GM19467 (cell line): ENCODE measurements at regions not wholly inside any gene's neighbourhood (a gene's known extent, or its start where the extent isn't known, plus 50 kb on each side); places are given as distances from the start of the nearest gene placed in this dataset.
A peak's percentile ranks its signal among the peaks of the same experiment; 100 is the strongest.

Experiments used
- ATAC-seq: cut with Tn5 transposase; IDR thresholded peaks from one replicate; pipeline ENCODE4 v1.9.1; 2021; ENCODE audit warnings: mild to moderate bottlenecking, moderate library complexity; ENCODE audit not compliant: unreplicated experiment

GRCh38 chr13:24042710-24043440 lies 117.6 kb upstream of the SPATA13 start:
- ATAC-seq, result no peak

- no peak for ATAC-seq
Measured at GRCh38 chr13:24043590-24044350, 116.8 kb upstream of the SPATA13 start.

GRCh38 chr13:24045597-24045996 lies 114.9 kb upstream of the SPATA13 start:
- no peak for ATAC-seq

GRCh38 chr13:24050292-24050711 lies 110.2 kb upstream of the SPATA13 start:
- ATAC-seq, result no peak

- ATAC-seq, result no peak
Measured at GRCh38 chr13:24050796-24051715, 109.5 kb upstream of the SPATA13 start.

GRCh38 chr13:24052547-24053518 lies 107.7 kb upstream of the SPATA13 start:
- peak; percentile 13 for ATAC-seq

GRCh38 chr13:24053519-24054251 lies 106.8 kb upstream of the SPATA13 start:
- ATAC-seq, result peak; percentile 79

GRCh38 chr13:24056616-24057137 lies 103.8 kb upstream of the SPATA13 start:
- ATAC-seq, result no peak

GRCh38 chr13:24060993-24061392 lies 99.5 kb upstream of the SPATA13 start:
- ATAC-seq, result no peak

- no peak for ATAC-seq
Measured at GRCh38 chr13:24063281-24063877, 97.1 kb upstream of the SPATA13 start.

GRCh38 chr13:24064371-24064770 lies 96.1 kb upstream of the SPATA13 start:
- ATAC-seq, result no peak

GRCh38 chr13:24065176-24065575 lies 95.3 kb upstream of the SPATA13 start:
- ATAC-seq, result no peak

GRCh38 chr13:24066405-24067295 lies 93.9 kb upstream of the SPATA13 start:
- no peak for ATAC-seq

GRCh38 chr13:24068472-24068871 lies 92.0 kb upstream of the SPATA13 start:
- no peak for ATAC-seq

GRCh38 chr13:24071016-24071415 lies 89.5 kb upstream of the SPATA13 start:
- no peak for ATAC-seq

- ATAC-seq, result no peak
Measured at GRCh38 chr13:24071423-24072075, 89.0 kb upstream of the SPATA13 start.

- no peak for ATAC-seq
Measured at GRCh38 chr13:24073657-24074056, 86.9 kb upstream of the SPATA13 start.
